ENCODE measurements at regions not wholly inside any gene's neighbourhood (a gene's known extent, or its start where the extent isn't known, plus 50 kb on each side); places are given as distances from the start of the nearest gene placed in this dataset.
A peak's percentile ranks its signal among the peaks of the same experiment; 100 is the strongest.

DNA sequence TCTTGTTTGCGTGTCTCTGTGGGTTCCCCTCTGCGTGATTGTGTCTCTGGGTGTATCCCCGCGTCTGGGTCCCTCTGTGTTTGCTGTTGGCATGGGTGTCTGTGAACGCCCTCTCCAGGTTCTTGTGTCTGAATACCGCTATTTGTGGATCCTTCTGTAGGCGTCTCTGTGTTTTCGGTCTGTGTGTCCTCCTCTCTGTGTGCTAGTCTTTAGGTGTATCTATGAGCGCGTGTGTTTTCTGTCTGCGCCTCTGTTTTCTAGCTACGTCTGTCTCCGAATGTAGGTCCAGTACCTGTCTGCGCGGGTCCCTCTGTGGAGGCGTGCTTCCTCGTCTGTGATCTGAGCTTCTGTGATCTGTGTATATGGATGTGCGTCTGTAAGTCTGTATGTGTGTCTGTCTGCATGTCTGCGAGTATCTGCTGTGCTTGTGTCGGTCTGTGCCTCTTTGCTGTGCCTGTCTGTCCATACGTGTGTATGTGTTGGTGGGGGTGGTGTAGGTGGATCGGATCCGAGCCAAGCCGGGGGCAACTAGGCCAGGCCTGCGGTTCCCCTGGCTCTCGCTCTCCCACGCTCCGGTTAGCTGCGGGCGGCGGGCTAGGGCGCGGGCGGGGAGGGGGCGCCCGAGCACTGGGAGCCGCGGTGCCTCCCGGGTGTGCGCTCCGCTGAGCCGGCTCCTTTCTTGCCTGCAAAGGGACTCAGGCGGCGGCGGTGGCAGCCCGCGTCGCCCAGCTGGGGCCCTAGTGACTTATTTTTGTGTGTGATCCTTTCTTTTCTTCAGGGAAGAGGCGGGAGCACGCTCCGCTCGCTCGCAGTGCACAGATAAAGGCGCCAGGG lies 105.3 kb upstream of the E2F8 start (continued):
- TF ChIP-seq EGR1 (IDR thresholded peaks at IDR 0.05; ENCODE audit: borderline replicate concordance in 1 of 2, low read depth in 2 of 2, low read length in 2 of 2) (peak in 1 of 2 experiments; percentile 56; a peak in 1 of 3 replicates), RUNX3 (IDR thresholded peaks at IDR 0.05; ENCODE audit: low read length) (peak; percentile 46; the same call in 1 of the 2 replicates)
- TF ChIP-seq, protein P1, sequence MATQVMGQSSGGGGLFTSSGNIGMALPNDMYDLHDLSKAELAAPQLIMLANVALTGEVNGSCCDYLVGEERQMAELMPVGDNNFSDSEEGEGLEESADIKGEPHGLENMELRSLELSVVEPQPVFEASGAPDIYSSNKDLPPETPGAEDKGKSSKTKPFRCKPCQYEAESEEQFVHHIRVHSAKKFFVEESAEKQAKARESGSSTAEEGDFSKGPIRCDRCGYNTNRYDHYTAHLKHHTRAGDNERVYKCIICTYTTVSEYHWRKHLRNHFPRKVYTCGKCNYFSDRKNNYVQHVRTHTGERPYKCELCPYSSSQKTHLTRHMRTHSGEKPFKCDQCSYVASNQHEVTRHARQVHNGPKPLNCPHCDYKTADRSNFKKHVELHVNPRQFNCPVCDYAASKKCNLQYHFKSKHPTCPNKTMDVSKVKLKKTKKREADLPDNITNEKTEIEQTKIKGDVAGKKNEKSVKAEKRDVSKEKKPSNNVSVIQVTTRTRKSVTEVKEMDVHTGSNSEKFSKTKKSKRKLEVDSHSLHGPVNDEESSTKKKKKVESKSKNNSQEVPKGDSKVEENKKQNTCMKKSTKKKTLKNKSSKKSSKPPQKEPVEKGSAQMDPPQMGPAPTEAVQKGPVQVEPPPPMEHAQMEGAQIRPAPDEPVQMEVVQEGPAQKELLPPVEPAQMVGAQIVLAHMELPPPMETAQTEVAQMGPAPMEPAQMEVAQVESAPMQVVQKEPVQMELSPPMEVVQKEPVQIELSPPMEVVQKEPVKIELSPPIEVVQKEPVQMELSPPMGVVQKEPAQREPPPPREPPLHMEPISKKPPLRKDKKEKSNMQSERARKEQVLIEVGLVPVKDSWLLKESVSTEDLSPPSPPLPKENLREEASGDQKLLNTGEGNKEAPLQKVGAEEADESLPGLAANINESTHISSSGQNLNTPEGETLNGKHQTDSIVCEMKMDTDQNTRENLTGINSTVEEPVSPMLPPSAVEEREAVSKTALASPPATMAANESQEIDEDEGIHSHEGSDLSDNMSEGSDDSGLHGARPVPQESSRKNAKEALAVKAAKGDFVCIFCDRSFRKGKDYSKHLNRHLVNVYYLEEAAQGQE (IDR thresholded peaks at IDR 0.05; ENCODE audit: low read depth, low read length) = no peak

DNA sequence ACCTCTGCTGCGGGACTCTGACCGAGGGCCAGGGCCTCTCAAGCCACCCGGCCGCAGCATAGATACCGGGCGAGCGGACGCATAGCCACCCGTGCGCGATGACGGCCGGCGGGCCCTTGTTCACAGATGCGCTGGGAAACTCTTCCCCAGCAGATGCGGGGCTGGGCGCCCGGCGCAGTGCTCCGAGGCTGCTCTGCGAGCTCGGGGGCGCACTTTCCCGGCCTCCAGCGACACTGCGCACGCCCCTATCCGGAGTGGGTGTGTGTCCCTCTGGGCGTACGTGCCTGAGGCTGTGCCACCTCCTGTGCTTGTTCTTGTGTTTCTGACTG lies 104.7 kb upstream of the E2F8 start:
- TF ChIP-seq SUZ12 (IDR thresholded peaks at IDR 0.05; ENCODE audit: unreplicated experiment) = peak; percentile 66
- TF ChIP-seq EED (IDR thresholded peaks at IDR 0.05; ENCODE audit: low read depth) = no peak
- TF ChIP-seq ETV6 (conservative IDR thresholded peaks at IDR 0.05 in 1 of 2, IDR thresholded peaks at IDR 0.05 in 1 of 2; ENCODE audit: borderline replicate concordance in 1 of 2, low read depth in 1 of 2) = no peak
- ChIA-PET POLR2A (no interaction called here), RAD21 (ENCODE audit: unreplicated experiment) (no interaction called here), SMC1A (ENCODE audit: uncharacterized antibody, unreplicated experiment) (no interaction called here), CTCF (no interaction called here)
- Histone ChIP-seq H2AFZ (ENCODE audit: control insufficient read depth, low read depth, low read length) (peak overlapping the region; percentile 15), H3K79me2 (ENCODE audit: control insufficient read depth, insufficient read depth, low read length) (no peaks in the 10 kb centered on the region), H3K9me3 (replicated peaks; ENCODE audit: control insufficient read depth, insufficient read depth, low read length) (no peaks in the 10 kb centered on the region), H3K36me3 (ENCODE audit: control insufficient read depth in 2 of 2, insufficient read depth in 2 of 2, low read length in 1 of 2) (no peaks in the 10 kb centered on the region), H3K9ac (ENCODE audit: control insufficient read depth, insufficient read depth, low read length) (no peak overlapping the region), H3K4me1 (ENCODE audit: control insufficient read depth, insufficient read depth, low read length) (peaks cover 14% of the 10 kb centered on the region), H3K4me2 (ENCODE audit: control insufficient read depth, insufficient read depth) (peak overlapping the region; percentile 90), H3K4me3 (peak overlapping the region; percentile 52; the same call in 1 of the 2 replicates), H3K27ac (ENCODE audit: control insufficient read depth, insufficient read depth) (no peak overlapping the region), H4K20me1 (ENCODE audit: control insufficient read depth, insufficient read depth) (no peaks in the 10 kb centered on the region; the same call in 1 of the 2 replicates), H3K27me3 (replicated peaks in 1 of 2; ENCODE audit: control insufficient read depth in 2 of 2, insufficient read depth in 2 of 2, low read length in 1 of 2) (peaks cover 3 to 19% of the 10 kb centered on the region in 2 experiments; a peak in 3 of 4 replicates)
- WGBS (ENCODE audit: insufficient coverage, insufficient replicate concordance, low lambda C conversion rate, missing lambda C conversion rate) = 1% methylated on average over 26 of the region's 30 CpGs
- peak; percentile 66 for ATAC-seq
- intact Hi-C loops (cut with micrococcal nuclease; ENCODE audit: unreplicated experiment) (no loop called here), in situ Hi-C loops (cut with MboI) (no loop called here)
- no peak for FAIRE-seq
- no TSS peak for BruUV-seq (replicated peaks)
- no peak for DNase-seq (ENCODE audit: low read depth, low spot score)

Measured in GM12878 (cell line).